Uterus (tissue), 3 donors: ENCODE measurements at regions not wholly inside any gene's neighbourhood (a gene's known extent, or its start where the extent isn't known, plus 50 kb on each side); places are given as distances from the start of the nearest gene placed in this dataset.

Experiments
- DNase-seq, 2 donors: peaks; one replicate each; pipeline ENCODE4 v3.0.0-alpha.2; 2019 to 2020
- H3K27ac ChIP-seq, 2 donors: fragments of 200-600 bp; sonication (generic); 1 replicate in 1 of 2; 2 replicates in 1 of 2; pipeline ENCODE4 v1.5.1; 2016 to 2018
- H3K27me3 ChIP-seq, 2 donors: fragments of 200-600 bp; sonication (generic); one replicate each; pipeline ENCODE4 v1.5.1; 2018 to 2019; ENCODE audit warnings: control low read depth in 1 of 2
- H3K36me3 ChIP-seq, 2 donors: fragments of 200-600 bp; sonication (generic); one replicate each; pipeline ENCODE4 v1.5.1; 2019; ENCODE audit warnings: control low read depth in 1 of 2
- H3K4me1 ChIP-seq, 2 donors: fragments of 200-600 bp; sonication (generic); one replicate each; pipeline ENCODE4 v1.5.1; 2018 to 2019; ENCODE audit warnings: control low read depth in 1 of 2
- H3K4me3 ChIP-seq, 2 donors: fragments of 200-600 bp; sonication (generic); 1 replicate in 1 of 2; 2 replicates in 1 of 2; pipeline ENCODE4 v1.5.1; 2018 to 2019; ENCODE audit warnings: mild to moderate bottlenecking in 1 of 2
- H3K9me3 ChIP-seq, 2 donors: fragments of 200-600 bp; sonication (generic); one replicate each; pipeline ENCODE4 v1.5.1; 2019; ENCODE audit warnings: control low read depth in 1 of 2
- CTCF ChIP-seq, 4 experiments: fragments of 200-600 bp in 2 of 4; fragments of 450-650 bp in 2 of 4; sonication (generic) in 2 of 4; IDR thresholded peaks; one replicate each; pipeline ENCODE4 v1.5.1; 2016 to 2019; ENCODE audit warnings: antibody characterized with exemption in 4 of 4, mild to moderate bottlenecking in 2 of 4, moderate library complexity in 1 of 4
- POLR2A ChIP-seq, 2 donors: fragments of 450-650 bp; IDR thresholded peaks; one replicate each; pipeline ENCODE4 v1.6.1; 2016; ENCODE audit warnings: antibody characterized with exemption in 2 of 2, mild to moderate bottlenecking in 1 of 2, moderate library complexity in 1 of 2
- intact Hi-C: fragments of 100-400 bp; cut with DNase I; formaldehyde crosslinking; loops from one replicate; pipeline ENCODE4 v1.15.1; 2023; ENCODE audit warnings: low total_unique reads
- donor health status: DM: yes; HTN: yes; CAD: no.

GRCh38 chr1:30819244-30819571 is 61.6 kb upstream of the LAPTM5 start:
- intact Hi-C loops, result no loop called here
- Histone ChIP-seq H3K4me1 (peaks cover 5 to 12% of the 10 kb centered on the region in 2 donors), H3K36me3 (no peaks in the 10 kb centered on the region), H3K27ac (peak overlapping the region in 1 of 2 donors; percentile 67), H3K27me3 (no peaks in the 10 kb centered on the region), H3K9me3 (no peaks in the 10 kb centered on the region), H3K4me3 (no peak overlapping the region)
- no peak for DNase-seq
- no peak for TF ChIP-seq POLR2A (IDR thresholded peaks at IDR 0.05)
- no peak for TF ChIP-seq CTCF (IDR thresholded peaks at IDR 0.05)

- no peak overlapping the region for H3K4me3 ChIP-seq
- H3K9me3 ChIP-seq, result no peaks in the 10 kb centered on the region
- peak overlapping the region in 1 of 2 donors; percentile 67 for H3K27ac ChIP-seq
- DNase-seq, result no peak
- intact Hi-C loops, result no loop called here
- no peaks in the 10 kb centered on the region for H3K27me3 ChIP-seq
- H3K36me3 ChIP-seq, result no peaks in the 10 kb centered on the region
- TF ChIP-seq POLR2A (IDR thresholded peaks at IDR 0.05), result no peak
- TF ChIP-seq CTCF (IDR thresholded peaks at IDR 0.05), result no peak
- H3K4me1 ChIP-seq, result peaks cover 3 to 11% of the 10 kb centered on the region in 2 donors
These were observed 61.1 kb upstream of the LAPTM5 start for GRCh38 chr1:30818568-30819243.

DNA sequence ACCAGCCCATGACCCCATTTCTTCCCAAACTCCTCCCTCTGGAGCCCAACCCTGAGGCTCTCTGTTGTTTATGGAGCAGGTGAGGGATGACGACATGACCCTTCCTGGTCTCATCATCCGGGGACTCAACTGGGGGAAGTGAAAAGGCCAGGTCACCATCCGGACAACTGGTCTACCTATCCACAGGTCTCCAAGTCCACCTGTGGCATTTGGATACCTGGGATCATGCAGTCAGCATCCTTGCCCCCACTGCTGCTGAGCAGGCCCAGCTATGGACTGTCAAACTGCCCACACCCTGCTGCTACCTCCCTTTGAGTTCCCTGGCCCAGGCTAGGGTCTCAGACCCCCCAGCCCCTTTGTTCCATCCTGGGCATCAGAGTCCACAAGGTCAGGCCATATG is 60.0 kb upstream of the LAPTM5 start:
- intact Hi-C loops, result no loop called here
- DNase-seq, result no peak
- H3K36me3 ChIP-seq, result no peaks in the 10 kb centered on the region
- H3K27me3 ChIP-seq, result no peaks in the 10 kb centered on the region
- peaks cover 0 to 7% of the 10 kb centered on the region in 2 donors for H3K4me1 ChIP-seq
- H3K27ac ChIP-seq, result no peak overlapping the region
- no peaks in the 10 kb centered on the region for H3K9me3 ChIP-seq
- H3K4me3 ChIP-seq, result no peak overlapping the region
- TF ChIP-seq POLR2A (IDR thresholded peaks at IDR 0.05) (no peak), CTCF (IDR thresholded peaks at IDR 0.05) (no peak)

DNA sequence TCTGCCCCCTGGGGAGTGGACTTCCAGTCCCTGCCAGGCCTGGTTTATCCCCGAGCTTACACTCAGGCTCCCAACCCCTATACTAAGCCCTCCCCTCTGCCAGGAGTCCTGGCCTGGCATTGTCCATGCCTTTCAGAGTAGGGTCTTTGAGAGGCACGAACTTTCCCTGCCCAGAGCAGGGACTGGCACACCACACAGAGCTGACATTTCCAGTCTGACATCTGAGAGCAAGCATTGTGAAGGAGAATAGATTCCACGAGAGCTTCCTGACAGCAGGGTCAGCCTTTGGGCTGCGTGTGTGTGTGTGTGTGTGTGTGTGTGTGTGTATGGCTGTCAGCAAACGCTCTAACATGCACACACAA is 59.5 kb upstream of the LAPTM5 start:
- Histone ChIP-seq H3K36me3 (no peaks in the 10 kb centered on the region), H3K4me1 (peaks cover 0 to 7% of the 10 kb centered on the region in 2 donors), H3K9me3 (no peaks in the 10 kb centered on the region), H3K27me3 (no peaks in the 10 kb centered on the region), H3K27ac (no peak overlapping the region), H3K4me3 (no peak overlapping the region)
- TF ChIP-seq POLR2A (IDR thresholded peaks at IDR 0.05), result no peak
- no peak for TF ChIP-seq CTCF (IDR thresholded peaks at IDR 0.05)
- no peak for DNase-seq
- intact Hi-C loops, result no loop called here

DNA sequence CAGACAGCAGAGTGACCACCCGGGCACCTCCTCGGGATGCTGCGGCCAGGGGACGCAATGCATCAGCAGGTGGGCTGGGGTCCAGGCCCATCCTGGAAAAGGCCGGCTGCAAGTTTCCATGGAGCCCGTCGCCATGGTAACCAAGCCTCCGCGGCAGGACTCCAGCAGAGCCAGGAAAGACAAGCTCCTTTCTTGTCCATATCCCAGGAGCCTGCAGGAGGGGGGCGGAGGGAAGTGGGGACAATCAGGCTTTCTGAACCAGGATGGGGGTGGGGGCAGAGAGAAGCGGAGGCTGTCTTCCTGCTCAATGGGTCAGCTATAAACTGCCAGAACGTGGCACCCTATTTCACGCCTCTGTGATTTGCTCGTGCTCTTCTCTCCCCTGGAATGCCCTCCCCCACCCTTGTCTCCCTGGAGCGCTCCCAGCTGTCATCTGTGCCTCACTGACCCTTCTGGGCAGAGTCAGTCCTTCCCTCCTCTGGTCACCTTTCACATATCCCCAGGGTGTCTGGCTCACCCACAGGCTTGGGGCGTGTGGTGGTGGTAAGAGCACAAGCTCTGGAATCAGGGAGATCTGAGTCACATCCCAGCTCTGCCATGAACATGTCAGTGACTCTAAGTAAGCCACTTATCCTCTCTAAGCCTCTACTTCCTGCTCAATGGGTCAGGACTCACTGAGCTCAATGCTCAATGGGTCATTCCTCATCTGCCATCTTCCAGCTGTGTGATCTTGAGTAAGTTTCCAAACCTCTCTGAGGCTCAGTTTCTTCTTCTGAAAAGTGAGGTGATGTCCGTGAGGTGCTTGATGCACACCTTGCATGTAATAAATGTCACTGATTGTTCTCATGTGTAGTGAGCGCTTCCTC is 58.9 kb upstream of the LAPTM5 start:
- Histone ChIP-seq H3K9me3 (no peaks in the 10 kb centered on the region), H3K4me3 (no peak overlapping the region), H3K36me3 (no peaks in the 10 kb centered on the region), H3K27ac (no peak overlapping the region), H3K4me1 (peaks cover 0 to 7% of the 10 kb centered on the region in 2 donors), H3K27me3 (no peaks in the 10 kb centered on the region)
- peak; percentile 32 to 38 for DNase-seq
- TF ChIP-seq CTCF (IDR thresholded peaks at IDR 0.05), result no peak
- TF ChIP-seq POLR2A (IDR thresholded peaks at IDR 0.05), result no peak
- intact Hi-C loops, result no loop called here
